ENCODE measurements at regions not wholly inside any gene's neighbourhood (a gene's known extent, or its start where the extent isn't known, plus 50 kb on each side); places are given as distances from the start of the nearest gene placed in this dataset.

DNA sequence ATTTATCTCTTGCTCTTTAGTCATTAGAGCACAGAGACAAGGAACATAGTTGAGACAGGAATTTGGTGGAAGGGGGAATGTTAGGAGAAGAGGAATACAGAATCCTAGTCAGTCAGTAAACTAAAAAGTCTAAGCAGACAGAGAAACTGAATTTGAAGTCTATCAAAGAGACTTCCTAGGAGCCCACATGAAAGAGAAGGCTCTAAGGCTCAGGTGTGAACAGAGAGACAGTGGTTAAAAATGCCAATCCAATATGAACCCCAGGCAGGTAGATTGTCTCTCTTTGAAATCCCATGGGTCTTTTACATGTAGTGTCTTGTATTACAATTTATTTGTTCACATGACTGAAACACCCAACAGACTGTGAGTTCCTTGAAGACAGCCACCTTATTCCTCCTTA, 77.8 kb upstream of the NFKB1 start:
- H3K4me3 ChIP-seq (ENCODE audit: low read depth in 1 of 2, low read length in 2 of 2): no peak overlapping the region
- H3K9me3 ChIP-seq (ENCODE audit: control insufficient read depth in 1 of 2, low read length in 2 of 2): no peaks in the 10 kb centered on the region
- no peak overlapping the region for H3K27ac ChIP-seq (ENCODE audit: low read length)

DNA sequence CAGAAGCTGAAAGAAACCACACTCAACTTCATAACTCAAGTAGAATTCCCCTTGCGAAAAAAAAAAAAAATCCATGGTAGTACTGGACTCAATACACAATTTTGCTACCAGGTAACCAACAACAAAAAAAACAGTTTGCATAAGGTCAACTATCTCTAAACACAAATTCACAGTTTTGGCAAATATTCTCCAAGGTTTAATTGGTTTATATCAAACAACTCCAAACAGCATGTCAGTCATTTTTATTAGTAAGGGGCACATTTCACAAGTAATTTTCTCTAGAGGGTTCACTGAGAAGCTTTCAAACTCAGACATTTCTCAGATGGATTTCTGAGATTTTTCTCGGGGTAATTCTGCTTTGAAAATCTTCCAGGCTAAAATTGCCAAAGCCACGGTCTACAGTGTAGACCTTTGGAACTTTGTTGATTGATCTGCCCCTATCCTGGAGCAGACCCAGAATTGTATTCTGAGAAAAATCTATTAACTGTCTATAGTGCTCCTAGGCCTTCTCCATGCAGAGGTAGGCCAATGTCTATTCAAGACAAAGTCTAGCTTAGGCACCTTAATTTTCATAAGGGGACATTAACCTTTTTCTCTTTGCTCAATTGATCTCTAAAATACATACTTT, 73.7 kb upstream of the NFKB1 start:
- Histone ChIP-seq H3K27ac (ENCODE audit: low read length) (no peak overlapping the region), H3K36me3 (ENCODE audit: control insufficient read depth in 1 of 2, insufficient read depth in 2 of 2, low read length in 2 of 2) (no peaks in the 10 kb centered on the region), H3K9me3 (ENCODE audit: control insufficient read depth in 1 of 2, low read length in 2 of 2) (no peaks in the 10 kb centered on the region), H3K4me3 (ENCODE audit: low read depth in 1 of 2, low read length in 2 of 2) (no peak overlapping the region), H3K27me3 (ENCODE audit: low read depth, low read length) (no peaks in the 10 kb centered on the region), H3K4me1 (ENCODE audit: control insufficient read depth in 1 of 2, insufficient read depth in 2 of 2, low read length in 2 of 2) (no peaks in the 10 kb centered on the region)

More for the DNA sequence above, 77.8 kb upstream of the NFKB1 start:
- Histone ChIP-seq H3K36me3 (ENCODE audit: control insufficient read depth in 1 of 2, insufficient read depth in 2 of 2, low read length in 2 of 2) (no peaks in the 10 kb centered on the region), H3K4me1 (ENCODE audit: control insufficient read depth in 1 of 2, insufficient read depth in 2 of 2, low read length in 2 of 2) (no peaks in the 10 kb centered on the region), H3K27me3 (ENCODE audit: low read depth, low read length) (no peaks in the 10 kb centered on the region)

GRCh38 chr4:102428122-102428521, 73.0 kb upstream of the NFKB1 start:
- Histone ChIP-seq H3K27ac (ENCODE audit: low read length) (no peak overlapping the region), H3K9me3 (ENCODE audit: control insufficient read depth in 1 of 2, low read length in 2 of 2) (no peaks in the 10 kb centered on the region), H3K27me3 (ENCODE audit: low read depth, low read length) (no peaks in the 10 kb centered on the region), H3K4me3 (ENCODE audit: low read depth in 1 of 2, low read length in 2 of 2) (no peak overlapping the region), H3K4me1 (ENCODE audit: control insufficient read depth in 1 of 2, insufficient read depth in 2 of 2, low read length in 2 of 2) (no peaks in the 10 kb centered on the region), H3K36me3 (ENCODE audit: control insufficient read depth in 1 of 2, insufficient read depth in 2 of 2, low read length in 2 of 2) (no peaks in the 10 kb centered on the region)

DNA sequence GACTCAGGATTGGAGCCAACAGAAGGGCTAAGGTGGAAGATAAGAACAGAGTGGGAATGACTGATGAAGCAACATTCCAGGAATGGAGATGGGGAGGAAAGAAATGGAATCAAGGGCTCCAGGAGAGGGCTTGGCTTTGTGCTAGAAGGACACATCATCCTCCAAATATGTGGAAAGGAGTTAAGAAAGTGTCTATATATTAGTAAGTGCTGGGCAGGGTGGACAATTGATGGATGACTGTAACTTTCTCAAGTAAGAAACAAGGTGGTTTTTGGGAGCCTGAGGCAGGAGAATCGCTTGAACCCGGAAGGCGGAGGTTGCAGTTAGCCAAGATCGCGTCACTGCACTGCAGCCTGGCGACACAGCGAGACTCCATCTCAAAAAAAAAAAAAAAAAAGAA, 71.6 kb upstream of the NFKB1 start:
- Histone ChIP-seq H3K4me3 (ENCODE audit: low read depth in 1 of 2, low read length in 2 of 2) (no peak overlapping the region), H3K9me3 (ENCODE audit: control insufficient read depth in 1 of 2, low read length in 2 of 2) (no peaks in the 10 kb centered on the region), H3K4me1 (ENCODE audit: control insufficient read depth in 1 of 2, insufficient read depth in 2 of 2, low read length in 2 of 2) (no peaks in the 10 kb centered on the region), H3K27me3 (ENCODE audit: low read depth, low read length) (no peaks in the 10 kb centered on the region), H3K27ac (ENCODE audit: low read length) (no peak overlapping the region), H3K36me3 (ENCODE audit: control insufficient read depth in 1 of 2, insufficient read depth in 2 of 2, low read length in 2 of 2) (no peaks in the 10 kb centered on the region)

- H3K27ac ChIP-seq (ENCODE audit: low read length): peak overlapping the region; percentile 45
- H3K27me3 ChIP-seq (ENCODE audit: low read depth, low read length): no peaks in the 10 kb centered on the region
- H3K36me3 ChIP-seq (ENCODE audit: control insufficient read depth in 1 of 2, insufficient read depth in 2 of 2, low read length in 2 of 2): no peaks in the 10 kb centered on the region
- no peaks in the 10 kb centered on the region for H3K4me1 ChIP-seq (ENCODE audit: control insufficient read depth in 1 of 2, insufficient read depth in 2 of 2, low read length in 2 of 2)
- peak overlapping the region; percentile 65 to 86 for H3K4me3 ChIP-seq (ENCODE audit: low read depth in 1 of 2, low read length in 2 of 2)
- H3K9me3 ChIP-seq (ENCODE audit: control insufficient read depth in 1 of 2, low read length in 2 of 2): no peaks in the 10 kb centered on the region
Observed at GRCh38 chr4:102430461-102430910, 70.7 kb upstream of the NFKB1 start.

GRCh38 chr4:102431608-102431961, 69.6 kb upstream of the NFKB1 start:
- Histone ChIP-seq H3K4me1 (ENCODE audit: control insufficient read depth in 1 of 2, insufficient read depth in 2 of 2, low read length in 2 of 2) (no peaks in the 10 kb centered on the region), H3K4me3 (ENCODE audit: low read depth in 1 of 2, low read length in 2 of 2) (peak overlapping the region; percentile 65 to 86), H3K36me3 (ENCODE audit: control insufficient read depth in 1 of 2, insufficient read depth in 2 of 2, low read length in 2 of 2) (no peaks in the 10 kb centered on the region), H3K27ac (ENCODE audit: low read length) (peak overlapping the region; percentile 54), H3K9me3 (ENCODE audit: control insufficient read depth in 1 of 2, low read length in 2 of 2) (no peaks in the 10 kb centered on the region), H3K27me3 (ENCODE audit: low read depth, low read length) (no peaks in the 10 kb centered on the region)

GRCh38 chr4:102437111-102437510, 64.0 kb upstream of the NFKB1 start:
- Histone ChIP-seq H3K9me3 (ENCODE audit: control insufficient read depth in 1 of 2, low read length in 2 of 2) (no peaks in the 10 kb centered on the region), H3K27ac (ENCODE audit: low read length) (no peak overlapping the region), H3K27me3 (ENCODE audit: low read depth, low read length) (no peaks in the 10 kb centered on the region), H3K4me3 (ENCODE audit: low read depth in 1 of 2, low read length in 2 of 2) (no peak overlapping the region), H3K4me1 (ENCODE audit: control insufficient read depth in 1 of 2, insufficient read depth in 2 of 2, low read length in 2 of 2) (peaks cover 0 to 9% of the 10 kb centered on the region in 2 donors), H3K36me3 (ENCODE audit: control insufficient read depth in 1 of 2, insufficient read depth in 2 of 2, low read length in 2 of 2) (no peaks in the 10 kb centered on the region)

- H3K27me3 ChIP-seq (ENCODE audit: low read depth, low read length): no peaks in the 10 kb centered on the region
- H3K4me3 ChIP-seq (ENCODE audit: low read depth in 1 of 2, low read length in 2 of 2): no peak overlapping the region
- peaks cover 0 to 9% of the 10 kb centered on the region in 2 donors for H3K4me1 ChIP-seq (ENCODE audit: control insufficient read depth in 1 of 2, insufficient read depth in 2 of 2, low read length in 2 of 2)
- H3K27ac ChIP-seq (ENCODE audit: low read length): no peak overlapping the region
- H3K9me3 ChIP-seq (ENCODE audit: control insufficient read depth in 1 of 2, low read length in 2 of 2): no peaks in the 10 kb centered on the region
- H3K36me3 ChIP-seq (ENCODE audit: control insufficient read depth in 1 of 2, insufficient read depth in 2 of 2, low read length in 2 of 2): no peaks in the 10 kb centered on the region
Observed at GRCh38 chr4:102438396-102439235, 62.5 kb upstream of the NFKB1 start.

DNA sequence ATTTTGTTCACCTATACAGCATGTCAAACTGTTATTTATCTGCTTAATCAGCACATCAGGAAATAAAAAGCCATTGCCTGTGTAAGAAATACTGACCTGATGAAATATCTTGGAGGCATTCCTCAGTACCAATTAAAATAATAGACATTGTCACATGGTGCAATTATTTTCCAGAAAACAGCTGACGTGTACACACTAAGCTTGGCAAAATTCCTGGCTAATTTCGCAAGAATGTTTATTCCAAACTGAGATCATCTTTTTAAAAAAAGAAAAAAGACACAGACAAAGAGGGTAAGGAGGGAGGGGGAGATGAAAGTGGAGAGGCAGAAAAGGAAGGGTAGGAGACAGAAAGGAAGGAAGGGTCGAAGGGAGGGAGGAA, 61.9 kb upstream of the NFKB1 start:
- Histone ChIP-seq H3K9me3 (ENCODE audit: control insufficient read depth in 1 of 2, low read length in 2 of 2) (no peaks in the 10 kb centered on the region), H3K4me3 (ENCODE audit: low read depth in 1 of 2, low read length in 2 of 2) (no peak overlapping the region), H3K36me3 (ENCODE audit: control insufficient read depth in 1 of 2, insufficient read depth in 2 of 2, low read length in 2 of 2) (no peaks in the 10 kb centered on the region), H3K4me1 (ENCODE audit: control insufficient read depth in 1 of 2, insufficient read depth in 2 of 2, low read length in 2 of 2) (peaks cover 0 to 9% of the 10 kb centered on the region in 2 donors), H3K27me3 (ENCODE audit: low read depth, low read length) (no peaks in the 10 kb centered on the region), H3K27ac (ENCODE audit: low read length) (no peak overlapping the region)

GRCh38 chr4:102439812-102440211, 61.3 kb upstream of the NFKB1 start:
- Histone ChIP-seq H3K27me3 (ENCODE audit: low read depth, low read length) (no peaks in the 10 kb centered on the region), H3K36me3 (ENCODE audit: control insufficient read depth in 1 of 2, insufficient read depth in 2 of 2, low read length in 2 of 2) (no peaks in the 10 kb centered on the region), H3K4me1 (ENCODE audit: control insufficient read depth in 1 of 2, insufficient read depth in 2 of 2, low read length in 2 of 2) (peaks cover 0 to 9% of the 10 kb centered on the region in 2 donors), H3K27ac (ENCODE audit: low read length) (no peak overlapping the region), H3K4me3 (ENCODE audit: low read depth in 1 of 2, low read length in 2 of 2) (no peak overlapping the region), H3K9me3 (ENCODE audit: control insufficient read depth in 1 of 2, low read length in 2 of 2) (no peaks in the 10 kb centered on the region)

DNA sequence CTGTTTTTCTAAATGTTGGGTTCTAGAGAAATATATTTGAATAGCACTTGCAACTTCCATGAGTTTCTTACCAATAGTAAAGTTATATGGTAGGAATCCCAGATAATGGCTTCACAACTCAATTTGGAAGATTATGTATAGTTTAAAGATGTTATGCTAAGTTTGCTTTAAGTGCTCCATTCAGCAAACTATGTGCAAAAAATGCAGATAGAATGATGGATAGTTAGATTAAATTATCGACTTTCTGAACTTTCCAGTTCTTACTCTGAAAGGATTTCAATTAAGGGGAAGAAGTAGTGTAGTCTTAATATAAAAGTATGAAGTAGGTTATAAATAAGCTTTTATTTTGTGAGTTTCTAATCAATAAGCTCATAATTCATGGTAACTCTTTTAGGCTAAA, 60.7 kb upstream of the NFKB1 start:
- no peaks in the 10 kb centered on the region for H3K36me3 ChIP-seq (ENCODE audit: control insufficient read depth in 1 of 2, insufficient read depth in 2 of 2, low read length in 2 of 2)
- no peaks in the 10 kb centered on the region for H3K9me3 ChIP-seq (ENCODE audit: control insufficient read depth in 1 of 2, low read length in 2 of 2)
- H3K27ac ChIP-seq (ENCODE audit: low read length): no peak overlapping the region
- peaks cover 0 to 9% of the 10 kb centered on the region in 2 donors for H3K4me1 ChIP-seq (ENCODE audit: control insufficient read depth in 1 of 2, insufficient read depth in 2 of 2, low read length in 2 of 2)
- no peaks in the 10 kb centered on the region for H3K27me3 ChIP-seq (ENCODE audit: low read depth, low read length)
- H3K4me3 ChIP-seq (ENCODE audit: low read depth in 1 of 2, low read length in 2 of 2): no peak overlapping the region

All from muscle layer of duodenum (tissue), 2 donors.